HG03135 (cell line): ENCODE measurements at regions not wholly inside any gene's neighbourhood (a gene's known extent, or its start where the extent isn't known, plus 50 kb on each side); places are given as distances from the start of the nearest gene placed in this dataset.

ENCODE experiments used
- ATAC-seq: cut with Tn5 transposase; IDR thresholded peaks from one replicate; pipeline ENCODE4 v1.9.1; 2021; ENCODE audit warnings: mild to moderate bottlenecking, moderate library complexity; ENCODE audit not compliant: unreplicated experiment

DNA sequence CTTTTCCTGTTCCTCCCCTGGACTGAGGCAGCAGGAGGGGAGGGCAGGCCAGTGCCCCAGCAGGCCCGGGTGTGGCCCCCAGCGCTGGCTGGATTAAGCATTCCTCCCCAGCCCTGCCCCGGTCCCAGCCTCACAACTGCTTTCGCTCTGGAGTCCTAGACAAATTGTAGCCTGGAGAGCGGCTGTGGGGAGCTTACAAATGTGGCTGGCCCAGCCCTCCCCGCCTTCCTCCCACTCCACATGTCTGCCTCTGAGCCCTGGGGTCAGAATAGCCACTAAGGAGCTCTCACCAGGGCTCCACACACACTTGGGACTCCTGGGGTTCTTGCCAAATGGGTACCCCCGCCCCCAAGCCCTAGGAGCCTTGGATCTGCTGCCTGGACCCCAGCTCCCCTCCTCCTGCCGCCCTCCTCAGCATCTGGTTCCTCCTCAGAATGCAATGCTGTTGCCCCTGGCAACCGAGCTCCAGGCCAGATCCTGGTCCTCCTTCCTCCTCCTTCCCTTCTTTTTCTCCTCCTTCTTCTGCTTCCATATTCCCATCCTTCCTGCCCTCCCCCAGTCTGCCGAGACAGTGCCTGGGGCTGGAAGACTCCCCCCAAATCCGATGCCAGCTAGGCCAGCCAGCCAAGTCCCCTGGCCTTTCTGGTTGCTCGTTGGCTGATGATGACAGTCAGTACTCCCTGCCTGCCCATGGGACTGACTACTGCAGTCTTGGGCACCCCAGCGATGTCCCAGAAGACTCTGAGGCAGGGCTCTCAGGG is 91.1 kb downstream of the LINGO1 start:
- no peak for ATAC-seq

DNA sequence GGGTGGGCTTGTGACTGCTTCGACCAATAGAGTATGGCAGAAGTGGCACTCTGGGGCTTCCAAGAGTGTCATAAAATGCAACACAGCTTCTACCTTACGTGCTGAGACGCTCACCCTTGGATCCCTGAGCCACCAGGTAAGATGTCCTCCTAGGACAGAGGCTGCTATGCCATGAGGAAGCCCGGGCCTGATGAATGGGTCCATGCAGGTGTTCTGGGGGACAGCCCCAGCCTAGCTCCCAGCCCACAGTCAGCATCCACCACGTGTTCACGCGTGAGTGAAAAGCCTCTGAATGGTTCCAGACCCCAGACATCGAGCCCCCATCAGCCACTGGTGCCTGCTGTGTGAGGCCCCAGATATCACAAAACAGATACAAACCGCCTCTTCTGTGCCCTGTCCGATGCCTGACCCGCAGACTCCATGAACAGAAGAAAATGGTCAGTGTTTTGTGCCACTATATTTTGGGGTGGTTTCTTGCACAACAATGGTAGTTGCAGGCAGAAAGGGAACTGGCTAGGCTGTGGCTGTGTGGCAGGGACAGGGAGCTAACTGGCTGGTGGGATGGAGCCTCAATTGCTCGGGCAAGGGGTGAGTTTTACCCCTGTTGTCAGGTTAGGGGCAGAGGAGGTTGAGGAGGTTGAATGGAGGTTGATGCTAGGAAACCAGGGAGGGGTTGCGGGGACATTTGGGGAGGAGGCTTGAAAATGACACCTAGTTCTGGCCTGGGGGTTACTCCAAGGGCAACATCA is 92.2 kb downstream of the LINGO1 start:
- no peak for ATAC-seq

DNA sequence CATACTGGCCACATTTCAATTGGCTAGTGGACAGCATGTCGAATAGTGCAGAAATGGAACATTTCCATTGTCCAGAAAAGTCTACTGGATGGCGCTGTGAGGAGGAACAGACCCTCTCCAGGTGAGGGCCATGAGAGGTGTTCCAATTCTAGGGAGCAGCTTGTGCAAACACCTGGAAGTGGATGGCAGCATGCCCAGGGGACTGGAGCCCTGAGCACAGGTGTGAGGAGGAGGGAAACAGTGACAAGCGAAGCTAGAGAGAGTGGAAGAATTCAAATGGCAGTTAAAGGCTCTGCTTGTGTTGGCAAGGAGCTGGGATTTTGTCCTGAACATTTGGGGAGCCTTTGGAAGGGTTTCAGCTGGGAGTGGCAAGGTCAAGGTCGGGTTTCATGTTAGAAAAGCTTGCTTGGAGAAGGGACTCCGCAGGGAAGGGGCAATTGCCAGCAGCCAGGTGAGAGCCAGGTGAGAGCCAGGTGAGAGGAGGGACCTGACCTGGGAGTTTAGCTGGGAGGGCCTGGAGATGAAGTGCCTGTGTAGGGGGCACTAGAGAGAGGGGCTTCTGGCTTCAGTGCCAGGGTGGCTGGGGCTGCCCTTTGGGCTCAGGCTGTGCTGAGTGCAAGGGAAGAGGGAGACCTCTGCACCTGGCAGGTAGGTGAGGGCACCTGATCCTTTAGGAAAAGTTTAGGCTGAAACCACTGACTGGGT is 93.8 kb downstream of the LINGO1 start:
- ATAC-seq: no peak

DNA sequence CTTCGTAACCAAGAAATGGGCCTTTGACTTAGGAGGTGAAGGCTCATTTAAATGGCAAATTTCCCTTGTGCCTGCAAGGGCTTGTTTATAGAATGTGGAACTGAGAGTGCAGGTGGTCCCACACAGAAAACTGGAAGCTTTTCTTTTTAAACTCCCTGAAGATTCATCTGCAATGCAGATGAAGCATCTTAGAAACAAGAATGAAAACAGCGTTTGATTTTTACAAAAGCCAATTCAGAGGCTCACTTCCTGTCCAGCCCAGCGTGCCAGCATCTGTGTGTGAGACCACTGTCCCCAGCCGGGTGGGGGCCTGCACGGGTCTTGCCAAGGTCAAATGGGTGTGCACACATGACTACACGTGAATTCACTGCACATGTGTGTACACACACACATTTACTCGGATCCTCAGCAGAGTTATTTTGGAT is 94.7 kb downstream of the LINGO1 start:
- ATAC-seq: peak; percentile 79

DNA sequence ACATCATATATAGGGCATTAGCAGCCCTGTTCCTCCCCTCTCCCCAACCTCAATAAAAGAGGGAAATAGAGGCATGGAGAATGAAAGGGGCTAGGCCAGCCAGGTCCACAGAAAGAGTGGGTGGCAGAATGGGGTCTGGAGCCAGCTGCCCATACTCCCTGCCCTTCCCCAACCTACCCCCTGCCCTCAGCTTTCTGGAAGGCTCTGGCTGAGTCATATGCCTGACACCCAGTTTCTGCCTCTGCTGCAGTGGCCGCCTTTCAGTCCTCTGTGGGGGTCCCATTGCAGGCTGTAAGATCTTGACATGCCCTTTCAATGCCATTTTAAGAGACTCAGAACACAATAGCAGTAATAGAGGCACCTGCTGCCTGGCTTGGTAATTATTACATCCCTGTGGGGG is 95.7 kb downstream of the LINGO1 start:
- no peak for ATAC-seq

DNA sequence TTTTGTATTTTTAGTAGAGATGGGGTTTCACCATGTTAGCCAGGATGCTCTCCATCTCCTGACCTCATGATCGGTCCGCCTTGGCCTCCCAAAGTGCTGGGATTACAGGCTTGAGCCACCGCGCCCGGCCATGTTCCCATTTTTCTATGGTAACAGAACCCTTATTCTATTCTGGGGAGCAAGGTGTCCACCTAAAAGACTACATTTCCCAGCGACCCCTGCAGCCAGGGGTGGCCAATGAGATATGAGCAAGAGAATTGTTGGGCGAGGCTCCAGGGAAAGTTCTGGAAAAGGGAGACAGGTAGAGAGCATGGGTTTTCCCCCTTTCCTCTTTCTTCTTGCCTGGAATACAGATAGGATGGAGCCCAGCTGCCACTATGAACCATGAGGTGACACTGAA is 96.9 kb downstream of the LINGO1 start:
- no peak for ATAC-seq
